DND-41 (cell line): ENCODE measurements at regions not wholly inside any gene's neighbourhood (a gene's known extent, or its start where the extent isn't known, plus 50 kb on each side); places are given as distances from the start of the nearest gene placed in this dataset.
A peak's percentile ranks its signal among the peaks of the same experiment; 100 is the strongest.
"Not testable (repeated sequence)": the region's sequence is repeated elsewhere in the genome, so short reads cannot be mapped to it uniquely, and the experiment has no call there.

Experiments used
- ATAC-seq: fragments of 200-7000 bp; cut with Tn5 transposase; 3 replicates; pipeline ENCODE4 v1.9.1; 2021; ENCODE audit warnings: low read depth; ENCODE audit not compliant: insufficient read depth
- DNase-seq: peaks from one replicate; pipeline ENCODE4 v3.0.0-alpha.2; 2020
- H2AFZ ChIP-seq: 2 replicates; pipeline ENCODE4 v1.6.0; 2012; ENCODE audit warnings: low read depth, low read length
- H3K27ac ChIP-seq: 2 replicates; pipeline ENCODE4 v1.5.1; 2012; ENCODE audit warnings: low read length, inconsistent platforms
- H3K27me3 ChIP-seq: fragments of 200-600 bp; sonication (generic); 2 replicates; pipeline ENCODE4 v1.6.0; 2012; ENCODE audit warnings: low read length, mild to moderate bottlenecking, inconsistent platforms; ENCODE audit not compliant: insufficient read depth, poor library complexity
- H3K36me3 ChIP-seq: 2 replicates; pipeline ENCODE4 v1.5.1; 2012; ENCODE audit warnings: low read length, inconsistent platforms; ENCODE audit not compliant: insufficient read depth
- H3K4me1 ChIP-seq: 2 replicates; pipeline ENCODE4 v1.5.1; 2012; ENCODE audit warnings: mild to moderate bottlenecking, low read length; ENCODE audit not compliant: insufficient read depth
- H3K4me2 ChIP-seq: 2 replicates; pipeline ENCODE4 v1.6.0; 2012; ENCODE audit warnings: mild to moderate bottlenecking, moderate library complexity, low read length, inconsistent platforms; ENCODE audit not compliant: insufficient read depth
- H3K4me3 ChIP-seq, 2 experiments: fragments of 200-600 bp in 1 of 2; shearing (Covaris generic) in 1 of 2; 2 replicates each; pipeline ENCODE4 v1.5.1; 2012 to 2016; ENCODE audit warnings: inconsistent platforms in 2 of 2, low read length in 2 of 2, mild to moderate bottlenecking in 2 of 2, low read depth in 1 of 2, moderate library complexity in 1 of 2
- H3K79me2 ChIP-seq: 2 replicates; pipeline ENCODE4 v1.6.0; 2012; ENCODE audit warnings: low read length, inconsistent platforms; ENCODE audit not compliant: insufficient read depth
- H3K9ac ChIP-seq: 2 replicates; pipeline ENCODE4 v1.6.0; 2012; ENCODE audit warnings: low read depth, mild to moderate bottlenecking, inconsistent platforms, low read length, moderate library complexity
- H3K9me3 ChIP-seq: 2 replicates; pipeline ENCODE4 v1.5.1; 2012; ENCODE audit warnings: low read length, moderate library complexity, mild to moderate bottlenecking, inconsistent platforms; ENCODE audit not compliant: insufficient read depth, severe bottlenecking
- H4K20me1 ChIP-seq: 2 replicates; pipeline ENCODE4 v1.6.0; 2012; ENCODE audit warnings: low read length; ENCODE audit not compliant: insufficient read depth
- CTCF ChIP-seq: IDR thresholded peaks from 2 replicates; pipeline ENCODE4 v1.5.1; 2012; ENCODE audit warnings: borderline replicate concordance, low read length, moderate library complexity, mild to moderate bottlenecking; ENCODE audit not compliant: poor library complexity, severe bottlenecking; ENCODE audit errors: extremely low read depth
- EZH2 ChIP-seq: IDR thresholded peaks from 3 replicates; pipeline ENCODE4 v1.6.1; 2012; ENCODE audit warnings: borderline replicate concordance, low read depth, mild to moderate bottlenecking, moderate library complexity, low read length, inconsistent platforms; ENCODE audit not compliant: severe bottlenecking

GRCh38 chr4:174009686-174010451 is 273.6 kb downstream of the FBXO8 start:
- no peak overlapping the region for H3K4me2 ChIP-seq
- TF ChIP-seq EZH2 (no peak), CTCF (no peak)
- no peak overlapping the region for H3K9ac ChIP-seq
- DNase-seq (no peak), ATAC-seq (no peak)
- H3K79me2 ChIP-seq: no peaks in the 10 kb centered on the region
- H3K9me3 ChIP-seq: no peaks in the 10 kb centered on the region
- H2AFZ ChIP-seq: peak overlapping the region; percentile 13; the same call in 1 of the 2 replicates
- H3K4me3 ChIP-seq: no peak overlapping the region
- no peaks in the 10 kb centered on the region for H3K36me3 ChIP-seq
- H3K4me1 ChIP-seq: no peaks in the 10 kb centered on the region
- no peak overlapping the region for H3K27ac ChIP-seq
- H3K27me3 ChIP-seq: no peaks in the 10 kb centered on the region
- no peaks in the 10 kb centered on the region for H4K20me1 ChIP-seq

GRCh38 chr4:174005422-174005821 is 278.0 kb downstream of the FBXO8 start:
- Histone ChIP-seq H3K27ac (no peak overlapping the region), H3K4me2 (no peak overlapping the region), H3K4me1 (no peaks in the 10 kb centered on the region), H3K36me3 (no peaks in the 10 kb centered on the region), H3K9me3 (no peaks in the 10 kb centered on the region), H3K9ac (no peak overlapping the region), H3K27me3 (no peaks in the 10 kb centered on the region), H2AFZ (no peak overlapping the region), H3K79me2 (no peaks in the 10 kb centered on the region), H3K4me3 (no peak overlapping the region), H4K20me1 (no peaks in the 10 kb centered on the region)
- ATAC-seq: no peak
- TF ChIP-seq CTCF: no peak
- TF ChIP-seq EZH2: no peak
- DNase-seq: no peak

- TF ChIP-seq CTCF: no peak
- TF ChIP-seq EZH2: no peak
- H3K79me2 ChIP-seq: no peaks in the 10 kb centered on the region
- H3K4me2 ChIP-seq: no peak overlapping the region
- no peak for ATAC-seq
- H3K9ac ChIP-seq: no peak overlapping the region
- no peaks in the 10 kb centered on the region for H4K20me1 ChIP-seq
- H3K27me3 ChIP-seq: no peaks in the 10 kb centered on the region
- no peaks in the 10 kb centered on the region for H3K36me3 ChIP-seq
- no peak for DNase-seq
- H3K4me3 ChIP-seq: no peak overlapping the region
- H2AFZ ChIP-seq: peak overlapping the region; percentile 45; the same call in 1 of the 2 replicates
- H3K27ac ChIP-seq: no peak overlapping the region
- H3K4me1 ChIP-seq: no peaks in the 10 kb centered on the region
- no peaks in the 10 kb centered on the region for H3K9me3 ChIP-seq
These were observed 284.9 kb downstream of the FBXO8 start for GRCh38 chr4:173998471-173999144.

- not testable (repeated sequence) for H3K4me2 ChIP-seq, H4K20me1 ChIP-seq, ATAC-seq, H3K79me2 ChIP-seq, H3K9ac ChIP-seq, H3K9me3 ChIP-seq, H3K27ac ChIP-seq, H3K36me3 ChIP-seq, H3K27me3 ChIP-seq, H3K4me3 ChIP-seq, H3K4me1 ChIP-seq, H2AFZ ChIP-seq, DNase-seq
These were observed 287.7 kb downstream of the FBXO8 start for GRCh38 chr4:173995779-173996178.
